AG04450 (cell line): ENCODE measurements at regions not wholly inside any gene's neighbourhood (a gene's known extent, or its start where the extent isn't known, plus 50 kb on each side); places are given as distances from the start of the nearest gene placed in this dataset.

Experiments used
- CTCF ChIA-PET: fragments of 300-600, 350-600 bp; formaldehyde crosslinking; extraction: SDS; loops from one replicate; lab custom pipeline; 2022; ENCODE audit warnings: antibody characterized with exemption, inconsistent platforms; lab: Charles Lee
- POLR2A ChIA-PET: fragments of 350-600 bp; formaldehyde crosslinking; extraction: SDS; loops from one replicate; lab custom pipeline; 2021; ENCODE audit warnings: antibody characterized with exemption, inconsistent platforms; lab: Yijun Ruan, JAX
- DNase-seq: peaks from one replicate; pipeline ENCODE4 v3.0.0-alpha.2; 2011; ENCODE audit warnings: low read depth, low spot score
- H3K27ac ChIP-seq: one replicate; pipeline ENCODE4 v1.5.1; 2012; ENCODE audit warnings: low read depth, low read length, control low read depth
- H3K27me3 ChIP-seq: one replicate; pipeline ENCODE4 v1.6.0; 2012; ENCODE audit warnings: low read length; ENCODE audit not compliant: control insufficient read depth, insufficient read depth
- H3K4me3 ChIP-seq: 2 replicates; pipeline ENCODE4 v1.5.1; 2011; ENCODE audit warnings: mild to moderate bottlenecking, low read depth, low read length, control low read depth
- H3K9me3 ChIP-seq: 2 replicates; pipeline ENCODE4 v1.5.1; 2012; ENCODE audit warnings: low read length; ENCODE audit not compliant: control insufficient read depth, insufficient read depth
- TF ChIP-seq, protein P1 (sequence below): IDR thresholded peaks from 2 replicates; pipeline ENCODE4 v1.5.1; 2011; ENCODE audit warnings: low read depth, low read length, control low read depth, inconsistent platforms

DNA sequence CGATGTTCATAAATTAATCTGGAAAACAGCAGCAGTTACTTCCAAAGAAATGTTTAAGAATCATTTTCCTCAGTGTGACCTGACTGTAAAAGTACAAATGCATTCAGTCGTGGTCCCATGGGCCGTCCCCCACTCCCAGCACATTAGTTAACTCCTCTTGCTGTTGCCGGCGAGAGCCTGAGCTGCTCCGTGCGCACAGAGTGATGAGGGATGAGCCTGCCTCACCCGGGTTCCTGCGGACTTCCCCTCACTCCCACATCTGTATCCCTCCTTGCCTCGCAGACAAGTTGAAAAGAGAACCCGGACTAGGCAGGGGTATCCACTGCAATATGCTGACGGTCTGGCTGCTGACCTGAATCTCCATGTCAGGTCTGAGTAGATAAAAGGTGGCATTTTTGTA, 861.7 kb upstream of the NR2F2 start:
- H3K27ac ChIP-seq: no peak overlapping the region
- H3K4me3 ChIP-seq: no peak overlapping the region
- DNase-seq: no peak
- POLR2A ChIA-PET: no interaction called here
- H3K9me3 ChIP-seq: no peaks in the 10 kb centered on the region
- CTCF ChIA-PET: no interaction called here
- no peaks in the 10 kb centered on the region for H3K27me3 ChIP-seq
- TF ChIP-seq, protein P1, sequence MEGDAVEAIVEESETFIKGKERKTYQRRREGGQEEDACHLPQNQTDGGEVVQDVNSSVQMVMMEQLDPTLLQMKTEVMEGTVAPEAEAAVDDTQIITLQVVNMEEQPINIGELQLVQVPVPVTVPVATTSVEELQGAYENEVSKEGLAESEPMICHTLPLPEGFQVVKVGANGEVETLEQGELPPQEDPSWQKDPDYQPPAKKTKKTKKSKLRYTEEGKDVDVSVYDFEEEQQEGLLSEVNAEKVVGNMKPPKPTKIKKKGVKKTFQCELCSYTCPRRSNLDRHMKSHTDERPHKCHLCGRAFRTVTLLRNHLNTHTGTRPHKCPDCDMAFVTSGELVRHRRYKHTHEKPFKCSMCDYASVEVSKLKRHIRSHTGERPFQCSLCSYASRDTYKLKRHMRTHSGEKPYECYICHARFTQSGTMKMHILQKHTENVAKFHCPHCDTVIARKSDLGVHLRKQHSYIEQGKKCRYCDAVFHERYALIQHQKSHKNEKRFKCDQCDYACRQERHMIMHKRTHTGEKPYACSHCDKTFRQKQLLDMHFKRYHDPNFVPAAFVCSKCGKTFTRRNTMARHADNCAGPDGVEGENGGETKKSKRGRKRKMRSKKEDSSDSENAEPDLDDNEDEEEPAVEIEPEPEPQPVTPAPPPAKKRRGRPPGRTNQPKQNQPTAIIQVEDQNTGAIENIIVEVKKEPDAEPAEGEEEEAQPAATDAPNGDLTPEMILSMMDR: no peak

DNA sequence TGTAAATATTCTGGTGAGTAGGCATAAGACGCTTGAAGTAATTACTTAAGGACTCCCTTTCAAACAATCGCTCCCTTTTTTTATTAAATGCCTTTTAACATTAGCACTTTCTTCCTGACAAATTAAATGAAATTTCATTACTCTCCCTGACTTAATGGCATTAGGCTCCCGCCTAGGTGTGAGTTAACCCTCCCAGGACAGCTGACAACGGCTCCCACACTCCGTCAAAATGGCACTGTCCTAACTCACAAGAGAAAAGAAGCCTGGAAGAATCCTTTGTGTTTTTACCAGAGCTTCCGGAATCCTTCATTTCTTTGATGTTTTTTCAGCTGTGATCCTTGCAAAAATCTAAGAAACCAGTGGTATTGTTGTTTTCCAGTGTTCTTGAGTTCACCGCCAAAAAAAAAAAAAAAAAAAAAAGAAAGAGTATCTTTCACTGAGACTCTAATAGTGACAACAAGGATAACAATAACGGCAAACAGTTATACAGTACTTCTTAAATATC, 861.0 kb upstream of the NR2F2 start:
- no peak overlapping the region for H3K4me3 ChIP-seq
- TF ChIP-seq, protein P1: no peak
- no peak overlapping the region for H3K27ac ChIP-seq
- ChIA-PET CTCF (no interaction called here), POLR2A (no interaction called here)
- H3K9me3 ChIP-seq: no peaks in the 10 kb centered on the region
- H3K27me3 ChIP-seq: no peaks in the 10 kb centered on the region
- DNase-seq: no peak

DNA sequence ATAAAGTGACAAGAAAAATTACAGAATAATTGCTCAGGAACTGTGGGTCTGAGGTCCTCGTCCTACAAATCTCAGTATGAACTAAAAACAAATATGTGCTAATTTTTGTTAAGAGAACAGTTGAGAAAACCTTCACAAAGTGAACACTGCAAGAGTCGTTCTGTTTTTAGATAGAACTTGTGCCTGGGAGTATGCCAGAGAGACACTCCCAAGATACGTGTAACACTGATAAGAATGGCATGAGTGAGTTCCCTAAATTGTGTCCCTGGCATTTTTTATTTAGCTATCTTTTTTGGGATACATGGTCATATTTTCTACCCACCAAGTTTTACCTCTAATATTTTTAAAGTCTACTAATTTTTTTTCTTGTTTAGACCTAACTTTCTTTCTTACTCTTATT, 860.0 kb upstream of the NR2F2 start:
- H3K27ac ChIP-seq: no peak overlapping the region
- H3K4me3 ChIP-seq: no peak overlapping the region
- POLR2A ChIA-PET: no interaction called here
- CTCF ChIA-PET: no interaction called here
- DNase-seq: no peak
- H3K27me3 ChIP-seq: no peaks in the 10 kb centered on the region
- no peaks in the 10 kb centered on the region for H3K9me3 ChIP-seq
- TF ChIP-seq, protein P1: no peak

DNA sequence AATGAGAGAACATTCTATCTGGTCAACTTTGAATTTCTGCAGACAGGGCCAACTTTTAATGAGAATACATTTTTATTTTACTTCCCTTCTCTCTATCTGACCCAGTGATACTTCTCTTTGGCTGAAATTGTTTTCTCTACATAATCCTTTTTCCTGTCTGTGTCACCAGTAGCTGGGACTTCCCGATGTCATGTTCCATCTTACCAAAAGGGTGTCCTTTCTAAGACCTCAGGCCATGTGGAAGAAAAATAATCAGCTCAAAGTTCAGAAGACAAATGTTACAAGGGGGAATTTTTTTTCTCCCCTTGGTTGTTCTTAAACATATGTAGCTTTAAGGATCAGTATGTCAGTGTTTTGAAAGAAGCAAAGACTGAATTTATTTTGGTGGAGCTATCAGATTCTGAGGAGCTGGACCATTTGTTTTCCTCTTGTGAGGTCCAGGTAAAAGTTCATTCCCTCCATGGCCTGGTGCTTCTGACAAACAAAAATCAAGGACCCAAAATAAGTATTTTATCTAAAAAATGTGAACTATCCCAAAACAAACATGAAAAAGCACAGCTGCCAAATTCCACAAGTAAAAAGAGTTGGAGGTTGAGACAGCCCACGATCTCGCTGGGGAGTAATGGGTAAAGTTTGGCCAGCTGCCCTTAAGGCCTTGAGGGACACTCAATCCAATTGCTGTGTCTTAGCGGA, 859.4 kb upstream of the NR2F2 start:
- TF ChIP-seq, protein P1: no peak
- H3K27ac ChIP-seq: no peak overlapping the region
- POLR2A ChIA-PET: no interaction called here
- no peak overlapping the region for H3K4me3 ChIP-seq
- no peak for DNase-seq
- no peaks in the 10 kb centered on the region for H3K27me3 ChIP-seq
- CTCF ChIA-PET: no interaction called here
- no peaks in the 10 kb centered on the region for H3K9me3 ChIP-seq

DNA sequence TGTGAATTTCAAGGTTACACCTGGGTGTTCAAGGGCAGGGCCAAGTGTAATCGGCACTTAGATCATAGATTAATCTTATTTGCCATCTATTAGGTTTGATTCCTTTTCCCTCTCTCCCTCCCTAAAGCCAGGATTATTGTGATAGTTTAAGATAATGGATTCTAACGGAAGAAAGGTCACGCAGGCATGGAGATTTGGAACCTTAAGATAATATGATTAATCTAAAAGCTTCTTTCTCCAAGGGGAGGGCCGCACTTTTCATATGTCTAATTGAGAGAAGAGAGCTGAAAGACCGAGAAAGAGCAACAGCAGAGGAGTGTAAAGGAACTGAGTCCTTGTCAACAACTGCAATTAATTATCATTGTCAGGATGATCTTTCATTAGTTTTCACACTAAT, 858.8 kb upstream of the NR2F2 start:
- no peak for DNase-seq
- CTCF ChIA-PET: no interaction called here
- TF ChIP-seq, protein P1: no peak
- Histone ChIP-seq H3K9me3 (no peaks in the 10 kb centered on the region), H3K4me3 (no peak overlapping the region), H3K27me3 (no peaks in the 10 kb centered on the region), H3K27ac (no peak overlapping the region)
- POLR2A ChIA-PET: no interaction called here
